PFSK-1 (cell line): ENCODE measurements at regions not wholly inside any gene's neighbourhood (a gene's known extent, or its start where the extent isn't known, plus 50 kb on each side); places are given as distances from the start of the nearest gene placed in this dataset.

ENCODE experiments used
- TAF1 ChIP-seq: IDR thresholded peaks from 2 replicates; pipeline ENCODE4 v1.6.1; 2012; ENCODE audit warnings: low read length, control low read depth, borderline replicate concordance; ENCODE audit not compliant: insufficient read depth
- TF ChIP-seq, protein P1 (sequence below), 2 experiments: IDR thresholded peaks; 2 replicates each; pipeline versions ENCODE4 v1.6.1 to v1.8.0; 2011 to 2012; ENCODE audit warnings: low read depth in 2 of 2, low read length in 2 of 2, control low read depth in 1 of 2, inconsistent platforms in 1 of 2, mild to moderate bottlenecking in 1 of 2, moderate library complexity in 1 of 2; ENCODE audit not compliant: insufficient read depth in 1 of 2

DNA sequence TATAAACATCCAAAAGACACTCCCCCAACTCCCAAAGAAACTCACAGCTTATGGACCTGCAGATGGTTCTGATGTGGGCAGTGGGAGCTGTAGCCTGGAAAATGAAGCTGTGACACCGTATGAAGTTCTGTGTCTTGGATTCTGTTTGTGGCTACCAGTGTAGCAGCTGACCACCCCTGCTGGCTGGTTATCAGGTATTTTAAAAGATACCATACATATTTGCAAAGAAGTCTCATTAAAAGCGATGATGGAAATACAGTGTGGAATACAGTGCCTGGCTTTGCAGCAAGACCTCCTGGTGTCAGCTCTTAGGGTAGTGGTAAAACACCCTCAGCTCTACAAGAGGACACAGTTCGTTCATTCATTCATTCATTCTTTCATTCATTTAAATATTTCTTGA, 194.3 kb upstream of the PRKCQ start:
- no peak for TF ChIP-seq TAF1
- TF ChIP-seq, protein P1, sequence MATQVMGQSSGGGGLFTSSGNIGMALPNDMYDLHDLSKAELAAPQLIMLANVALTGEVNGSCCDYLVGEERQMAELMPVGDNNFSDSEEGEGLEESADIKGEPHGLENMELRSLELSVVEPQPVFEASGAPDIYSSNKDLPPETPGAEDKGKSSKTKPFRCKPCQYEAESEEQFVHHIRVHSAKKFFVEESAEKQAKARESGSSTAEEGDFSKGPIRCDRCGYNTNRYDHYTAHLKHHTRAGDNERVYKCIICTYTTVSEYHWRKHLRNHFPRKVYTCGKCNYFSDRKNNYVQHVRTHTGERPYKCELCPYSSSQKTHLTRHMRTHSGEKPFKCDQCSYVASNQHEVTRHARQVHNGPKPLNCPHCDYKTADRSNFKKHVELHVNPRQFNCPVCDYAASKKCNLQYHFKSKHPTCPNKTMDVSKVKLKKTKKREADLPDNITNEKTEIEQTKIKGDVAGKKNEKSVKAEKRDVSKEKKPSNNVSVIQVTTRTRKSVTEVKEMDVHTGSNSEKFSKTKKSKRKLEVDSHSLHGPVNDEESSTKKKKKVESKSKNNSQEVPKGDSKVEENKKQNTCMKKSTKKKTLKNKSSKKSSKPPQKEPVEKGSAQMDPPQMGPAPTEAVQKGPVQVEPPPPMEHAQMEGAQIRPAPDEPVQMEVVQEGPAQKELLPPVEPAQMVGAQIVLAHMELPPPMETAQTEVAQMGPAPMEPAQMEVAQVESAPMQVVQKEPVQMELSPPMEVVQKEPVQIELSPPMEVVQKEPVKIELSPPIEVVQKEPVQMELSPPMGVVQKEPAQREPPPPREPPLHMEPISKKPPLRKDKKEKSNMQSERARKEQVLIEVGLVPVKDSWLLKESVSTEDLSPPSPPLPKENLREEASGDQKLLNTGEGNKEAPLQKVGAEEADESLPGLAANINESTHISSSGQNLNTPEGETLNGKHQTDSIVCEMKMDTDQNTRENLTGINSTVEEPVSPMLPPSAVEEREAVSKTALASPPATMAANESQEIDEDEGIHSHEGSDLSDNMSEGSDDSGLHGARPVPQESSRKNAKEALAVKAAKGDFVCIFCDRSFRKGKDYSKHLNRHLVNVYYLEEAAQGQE (IDR thresholded peaks at IDR 0.05; ENCODE audit: insufficient read depth in 1 of 2, low read depth in 2 of 2, low read length in 2 of 2) = no peak
